GM21717 (cell line): ENCODE measurements at regions not wholly inside any gene's neighbourhood (a gene's known extent, or its start where the extent isn't known, plus 50 kb on each side); places are given as distances from the start of the nearest gene placed in this dataset.

ENCODE experiments used
- ATAC-seq: cut with Tn5 transposase; IDR thresholded peaks from one replicate; pipeline ENCODE4 v1.9.1; 2021; ENCODE audit warnings: mild to moderate bottlenecking, moderate library complexity; ENCODE audit not compliant: unreplicated experiment

DNA sequence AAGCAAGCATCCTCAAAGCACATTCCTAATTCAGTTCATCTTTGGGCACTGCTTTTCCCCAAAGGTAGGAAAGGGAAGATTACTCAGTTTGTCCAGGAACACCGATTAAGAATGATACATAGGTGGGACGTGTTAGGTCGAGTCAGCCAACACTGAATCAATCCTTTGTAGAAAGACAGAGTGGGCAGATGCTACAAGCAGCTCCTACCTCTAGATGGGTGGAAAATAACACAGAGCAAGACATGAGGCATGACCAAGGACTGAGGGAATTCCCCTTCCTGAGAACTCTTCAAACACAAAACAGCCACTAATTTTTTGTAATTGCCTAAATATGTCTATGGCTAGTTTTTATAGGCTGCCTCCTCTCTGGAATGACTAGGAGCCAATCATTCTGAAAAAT, 331.7 kb downstream of the HNRNPD start:
- ATAC-seq: no peak

DNA sequence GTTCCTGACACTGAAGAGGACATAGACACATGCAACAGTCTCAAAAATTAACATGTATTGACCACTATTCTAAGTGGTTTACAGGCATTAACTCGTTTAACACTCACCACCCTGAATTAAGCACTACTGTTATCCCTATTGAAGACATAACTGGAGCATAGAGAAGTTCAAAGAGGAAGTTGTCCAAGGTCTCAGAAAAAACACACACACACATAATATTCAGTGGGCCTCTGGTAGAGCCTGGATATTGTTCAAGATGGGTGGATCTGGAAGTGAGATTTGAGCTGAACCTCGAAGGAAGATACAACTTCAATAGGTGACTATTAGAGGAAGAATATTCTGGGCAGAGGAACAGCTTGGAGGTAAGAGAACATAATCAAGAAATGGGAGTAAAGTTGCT, 334.9 kb downstream of the HNRNPD start:
- no peak for ATAC-seq

DNA sequence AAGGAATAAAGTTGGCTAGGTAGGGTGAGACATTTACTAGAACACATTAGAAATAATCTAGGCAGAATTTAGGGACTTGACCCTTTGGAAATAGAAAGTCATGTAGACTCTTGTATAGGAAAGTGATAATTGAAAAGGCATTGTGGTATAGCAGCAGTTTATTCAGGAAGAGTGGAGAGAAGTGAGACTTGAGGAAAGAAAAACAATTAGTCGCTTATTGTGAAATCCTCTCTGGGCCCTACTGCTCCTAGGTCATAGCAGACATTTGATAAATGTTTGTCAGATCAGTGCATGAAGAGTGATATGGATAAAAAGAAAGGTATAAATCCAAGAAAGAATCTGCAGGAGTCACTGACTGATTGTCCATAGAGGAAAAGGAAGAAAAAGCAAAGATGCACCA, 337.6 kb downstream of the HNRNPD start:
- no peak for ATAC-seq

DNA sequence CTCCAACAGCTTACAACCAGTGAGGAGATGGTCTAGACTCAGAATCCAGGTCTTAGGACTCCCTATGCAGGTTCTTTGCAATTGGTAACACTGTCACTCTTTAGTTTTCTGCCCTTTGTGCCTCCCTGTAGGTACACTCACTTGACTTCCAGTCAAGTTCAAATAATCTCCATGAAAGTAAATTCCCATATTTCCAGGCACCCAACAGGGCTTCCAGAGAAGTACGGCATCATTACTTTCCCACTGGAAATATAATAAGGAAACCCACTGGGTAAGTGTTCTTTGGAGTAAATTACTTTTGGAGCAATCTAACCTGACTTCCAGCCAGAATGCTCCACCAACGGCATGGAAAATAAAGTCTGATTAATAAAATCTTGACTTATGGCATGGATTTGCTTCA, 338.9 kb downstream of the HNRNPD start:
- no peak for ATAC-seq

DNA sequence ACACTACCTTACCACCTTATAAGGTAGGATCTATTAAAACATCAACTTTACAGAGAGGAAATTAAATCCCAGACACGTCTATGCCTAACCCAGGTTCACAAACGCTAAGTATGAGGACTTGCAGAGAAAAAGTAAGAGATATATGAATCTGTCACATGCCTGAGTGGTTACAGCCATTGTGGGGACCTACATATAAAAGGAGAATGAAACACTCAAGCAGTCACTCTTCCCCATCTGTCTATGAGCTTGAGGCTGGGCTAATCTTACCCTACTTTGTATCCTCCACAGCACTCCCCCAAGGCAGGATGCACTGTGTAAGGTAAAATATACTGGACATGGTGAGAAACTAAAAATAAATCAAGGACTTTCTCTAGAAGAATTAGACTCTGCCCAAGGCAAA, 339.9 kb downstream of the HNRNPD start:
- no peak for ATAC-seq

DNA sequence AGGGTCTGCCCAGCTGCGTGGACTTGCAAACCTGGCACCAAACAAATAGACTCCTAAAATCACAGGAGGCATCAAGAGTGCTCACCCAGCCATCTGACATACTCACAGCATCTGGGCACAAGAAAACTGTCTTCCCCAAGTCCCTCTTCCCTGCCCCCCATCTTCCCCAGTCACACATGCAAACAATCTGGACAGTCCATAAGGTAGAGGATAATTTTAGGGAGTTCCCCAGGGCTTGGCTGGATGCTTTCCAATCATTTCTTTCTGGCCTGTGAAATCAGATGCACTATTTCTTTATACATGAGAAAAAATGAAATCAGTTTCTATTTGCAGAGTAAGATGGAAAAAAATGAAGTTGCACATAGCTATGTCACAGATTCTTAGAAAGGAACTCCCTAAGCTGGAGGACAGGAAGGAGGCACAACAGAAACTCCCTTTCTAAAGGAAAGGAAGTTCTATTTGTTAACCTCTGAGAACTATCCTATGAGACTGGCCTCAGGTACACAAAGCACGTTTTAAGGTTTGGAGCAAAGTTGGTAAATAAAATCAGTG, 342.3 kb downstream of the HNRNPD start:
- ATAC-seq: no peak

DNA sequence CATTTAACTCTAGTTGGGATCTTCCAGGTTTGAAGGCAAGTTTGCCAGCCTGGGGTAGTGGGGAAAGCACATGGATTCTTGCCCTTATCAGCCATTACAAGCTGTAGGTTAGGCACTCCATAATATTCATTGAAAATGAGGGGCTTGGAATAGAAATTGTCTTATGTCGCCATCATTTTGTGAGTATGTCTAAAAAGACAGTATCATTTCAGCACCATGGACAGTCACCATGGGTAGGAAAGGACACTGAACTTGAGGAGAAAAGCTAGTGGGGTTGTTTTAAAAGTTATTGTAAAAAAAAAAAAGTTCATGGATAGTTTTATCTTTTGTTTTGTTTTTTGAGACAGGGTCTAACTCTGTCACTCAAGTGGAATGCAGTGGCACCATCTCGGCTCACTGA, 356.1 kb downstream of the HNRNPD start:
- no peak for ATAC-seq

DNA sequence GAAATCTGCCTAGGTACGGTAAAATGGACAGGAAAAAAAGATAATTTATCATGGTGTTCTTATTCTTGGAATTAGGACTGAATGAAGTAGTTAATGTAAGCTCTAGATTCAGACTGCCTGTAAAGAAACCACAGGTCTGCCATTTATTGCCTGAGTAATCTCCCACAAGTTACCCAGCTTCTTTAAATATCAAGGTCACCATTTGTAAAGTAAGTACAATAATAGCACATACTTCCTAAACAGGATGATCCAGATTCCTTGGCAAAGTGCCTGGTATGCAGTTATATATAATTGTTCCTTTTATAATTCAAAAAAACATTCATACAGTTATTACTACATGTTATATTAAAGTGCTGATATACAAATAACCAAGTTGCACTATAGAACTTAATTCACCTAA, 368.6 kb downstream of the HNRNPD start:
- no peak for ATAC-seq

DNA sequence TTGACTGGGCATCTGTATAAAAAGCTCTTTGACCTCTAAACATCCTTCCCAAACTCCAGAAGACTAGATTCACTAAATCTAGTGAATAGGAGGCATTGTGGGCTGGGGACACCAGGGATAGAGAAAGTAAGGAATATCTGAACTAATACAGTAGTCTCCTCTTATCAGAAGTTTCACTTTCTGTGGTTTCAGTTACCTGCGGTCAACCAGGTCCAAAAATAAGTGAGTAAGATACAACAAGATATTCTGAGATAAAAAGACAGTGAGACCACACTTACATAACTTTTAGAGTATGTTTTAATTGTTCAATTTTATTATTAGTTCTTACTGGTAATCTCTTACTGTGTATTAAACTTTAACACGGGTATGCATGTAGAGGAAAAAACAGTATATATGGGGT, 376.5 kb downstream of the HNRNPD start:
- no peak for ATAC-seq

DNA sequence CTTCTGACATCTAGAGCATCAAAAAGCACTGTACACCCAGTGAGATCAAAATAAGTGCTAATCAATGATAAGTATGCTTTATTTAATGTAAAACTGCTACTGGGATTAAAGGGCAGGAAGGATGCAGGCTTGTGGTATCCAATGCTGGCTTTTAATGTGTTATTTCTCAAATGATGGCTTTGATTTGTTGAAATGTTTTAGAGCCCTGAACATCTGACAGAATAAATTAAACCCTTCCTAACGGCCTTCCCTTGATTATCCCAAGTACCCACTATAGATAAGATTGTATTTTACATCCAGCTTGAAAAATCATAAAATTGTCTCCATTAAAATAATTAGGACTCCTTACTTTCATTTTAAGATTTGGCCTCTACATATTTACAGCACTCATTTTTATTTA, 382.9 kb downstream of the HNRNPD start:
- ATAC-seq: no peak

DNA sequence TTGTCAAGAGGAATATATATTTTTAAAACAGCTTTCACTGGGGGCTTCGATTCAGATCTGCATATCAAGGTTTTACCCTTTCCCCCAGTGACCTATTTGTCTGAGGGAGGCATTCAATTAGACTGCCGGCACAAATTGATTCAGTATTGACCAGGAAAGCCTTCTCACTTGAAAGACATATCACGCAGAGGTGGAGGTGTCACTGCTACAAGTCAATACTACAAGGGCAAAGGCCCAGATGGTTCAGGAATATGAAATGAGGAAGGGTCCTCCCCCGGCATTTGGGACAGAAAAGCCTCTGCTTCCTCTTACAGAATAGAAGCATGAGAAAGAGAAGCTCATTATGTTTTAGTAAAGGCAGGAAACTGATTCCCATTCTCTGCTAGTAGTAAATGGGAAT, 383.6 kb downstream of the HNRNPD start:
- ATAC-seq: no peak

DNA sequence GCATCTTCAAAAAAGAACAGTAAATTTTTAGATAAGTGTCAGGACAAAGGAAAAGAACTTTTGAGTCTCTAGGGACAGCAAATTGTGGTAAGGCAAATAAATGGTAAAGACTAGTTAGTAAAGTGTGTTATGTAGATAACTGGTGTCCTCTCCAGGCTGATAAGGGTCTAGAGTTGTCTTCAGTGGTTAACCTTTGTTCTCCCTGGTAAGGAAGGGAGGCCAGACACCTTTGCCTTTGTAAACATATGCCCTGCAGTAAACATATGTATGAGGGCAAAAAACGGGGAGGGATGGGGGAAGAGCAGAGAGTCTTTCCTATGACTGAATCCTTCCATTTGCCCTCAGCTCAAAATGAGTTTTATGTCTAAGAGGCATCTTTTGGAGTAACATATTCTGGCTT, 384.6 kb downstream of the HNRNPD start:
- ATAC-seq: no peak

DNA sequence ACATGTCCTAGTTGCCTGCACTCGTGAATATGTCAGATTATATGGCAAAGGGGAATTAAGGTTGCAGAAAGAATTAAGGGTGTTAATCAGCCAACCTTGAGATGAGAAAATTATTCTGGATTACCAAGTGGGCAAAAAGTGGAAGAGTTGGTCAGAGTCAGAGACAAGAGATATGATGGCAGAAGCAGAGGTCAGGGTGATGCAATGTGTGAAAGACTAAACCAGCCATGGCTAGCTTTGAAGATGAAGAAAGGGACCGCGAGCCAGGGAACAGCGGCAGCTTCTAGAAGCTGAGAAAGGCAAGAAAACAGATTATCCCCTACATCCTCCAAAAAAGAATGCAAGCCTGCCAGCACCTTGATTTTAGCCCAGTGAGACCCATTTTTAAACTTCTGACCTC, 385.6 kb downstream of the HNRNPD start:
- no peak for ATAC-seq

DNA sequence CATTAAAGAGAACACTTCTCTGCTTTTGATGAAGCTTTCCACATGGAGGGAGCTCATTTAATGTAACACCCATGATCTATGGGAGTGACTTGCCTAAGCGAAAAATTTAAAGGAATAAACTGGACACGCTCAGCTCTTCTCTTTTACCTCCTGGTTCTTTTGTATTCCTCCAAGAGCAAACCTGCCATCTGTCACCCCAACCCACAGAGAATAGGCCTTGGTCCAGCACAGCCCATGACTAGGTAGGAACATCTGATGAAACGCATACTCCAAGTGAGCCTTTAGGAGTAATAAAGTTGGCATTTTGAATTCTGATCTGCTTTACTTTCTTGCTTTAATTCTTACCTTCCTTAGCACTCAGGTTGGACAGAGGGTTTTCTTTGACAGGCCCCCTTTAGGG, 389.0 kb downstream of the HNRNPD start:
- ATAC-seq: no peak

DNA sequence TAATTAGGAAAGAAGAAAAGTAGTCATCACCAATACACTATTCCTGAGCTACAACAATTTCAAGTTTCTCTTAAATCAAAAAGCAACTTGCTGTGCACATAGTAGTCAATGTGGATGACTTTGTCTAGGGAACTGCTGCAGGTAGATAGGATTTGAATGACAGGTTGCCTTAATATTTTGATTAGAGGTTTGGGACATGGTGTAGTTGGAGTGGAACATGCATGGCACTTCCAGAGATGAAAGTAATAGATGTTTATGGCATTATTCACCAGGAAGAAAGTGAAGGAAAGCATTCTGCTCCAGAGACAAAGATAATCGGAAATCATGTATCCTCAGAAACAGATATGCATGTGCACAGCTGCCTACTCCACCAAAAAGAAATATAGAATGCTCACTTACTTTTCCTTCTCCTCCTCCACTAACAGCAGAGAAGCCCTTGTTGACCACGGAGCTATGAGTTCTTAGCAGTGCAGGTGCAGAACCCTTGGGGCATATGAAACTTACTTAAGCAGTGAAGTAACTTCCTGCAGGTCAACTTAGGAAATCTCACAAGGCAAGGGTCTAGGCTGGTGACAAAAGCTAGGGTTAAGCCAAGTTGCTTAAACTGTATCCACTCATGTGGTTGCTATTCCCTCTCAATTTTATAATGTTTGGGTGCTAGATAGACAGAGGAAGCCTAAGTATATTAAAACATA, 390.8 kb downstream of the HNRNPD start:
- no peak for ATAC-seq

DNA sequence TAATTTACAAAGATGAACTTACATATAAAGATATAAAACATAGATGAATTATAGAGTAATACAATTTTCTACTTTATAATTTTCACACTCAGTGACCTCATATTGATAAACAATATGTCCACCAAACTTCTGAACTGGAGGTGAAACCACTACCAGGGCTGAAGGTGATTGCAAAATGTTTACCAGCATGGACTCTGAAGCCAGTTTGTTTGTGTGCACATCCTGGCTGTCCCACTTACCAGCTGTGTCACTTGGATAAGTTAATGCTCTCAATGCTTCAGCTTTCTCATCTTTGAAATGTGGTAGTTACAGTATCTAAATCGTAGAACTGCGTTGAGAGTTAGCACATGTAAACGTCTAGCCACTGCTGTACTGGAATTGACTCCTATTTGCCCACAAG, 392.6 kb downstream of the HNRNPD start:
- no peak for ATAC-seq

DNA sequence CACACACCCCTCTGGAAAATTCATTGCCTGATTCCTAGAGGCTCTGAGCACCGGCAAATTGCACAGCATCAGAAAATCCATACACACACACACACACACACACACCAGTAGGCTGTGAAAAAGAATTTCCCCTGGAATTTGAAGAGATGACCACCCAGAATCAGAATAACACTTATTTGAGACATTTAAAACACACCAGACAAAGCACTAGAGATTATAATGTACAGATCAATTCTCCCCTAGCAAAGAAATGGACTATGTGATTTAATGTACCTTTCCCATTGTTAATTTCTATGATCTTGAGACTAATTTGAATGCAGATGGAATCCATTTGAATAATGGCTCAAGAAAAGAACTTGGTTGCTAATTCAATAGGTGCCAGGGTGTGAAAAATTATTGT, 399.3 kb downstream of the HNRNPD start:
- no peak for ATAC-seq

DNA sequence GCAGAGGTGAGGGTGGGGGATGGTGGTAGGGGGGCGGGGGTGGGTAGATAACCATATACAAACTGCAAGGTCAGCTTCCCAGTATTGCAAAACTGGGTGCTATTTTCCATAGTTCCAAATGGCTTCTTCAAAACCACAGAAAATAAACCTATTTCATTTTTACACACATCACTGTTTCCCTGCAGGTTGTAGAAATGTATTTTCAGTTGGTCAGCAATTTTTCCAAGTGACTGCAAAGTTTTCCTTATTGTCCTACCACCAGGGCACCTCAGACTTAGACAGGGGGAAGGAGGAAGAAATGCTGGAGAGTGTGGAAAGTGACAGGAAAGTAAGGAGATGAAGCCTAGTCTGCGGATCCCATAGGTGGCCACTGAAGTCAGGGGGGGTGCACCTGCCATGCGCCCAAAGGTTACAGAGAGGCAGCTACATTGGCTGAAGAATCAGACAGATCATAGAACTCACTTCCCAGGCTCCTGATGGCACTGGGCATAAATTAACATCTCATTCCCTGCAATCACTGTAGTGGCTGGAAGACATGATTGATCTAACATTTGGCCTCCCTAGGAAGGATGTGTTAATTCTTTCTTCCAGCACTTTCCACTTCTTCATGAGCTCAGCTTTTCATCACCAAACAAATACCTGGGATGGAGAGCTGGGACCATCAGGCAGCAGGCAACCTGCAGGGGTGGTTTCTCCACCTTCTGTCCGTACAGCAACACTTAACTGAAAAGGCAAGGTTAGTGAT, 402.0 kb downstream of the HNRNPD start:
- ATAC-seq: no peak

DNA sequence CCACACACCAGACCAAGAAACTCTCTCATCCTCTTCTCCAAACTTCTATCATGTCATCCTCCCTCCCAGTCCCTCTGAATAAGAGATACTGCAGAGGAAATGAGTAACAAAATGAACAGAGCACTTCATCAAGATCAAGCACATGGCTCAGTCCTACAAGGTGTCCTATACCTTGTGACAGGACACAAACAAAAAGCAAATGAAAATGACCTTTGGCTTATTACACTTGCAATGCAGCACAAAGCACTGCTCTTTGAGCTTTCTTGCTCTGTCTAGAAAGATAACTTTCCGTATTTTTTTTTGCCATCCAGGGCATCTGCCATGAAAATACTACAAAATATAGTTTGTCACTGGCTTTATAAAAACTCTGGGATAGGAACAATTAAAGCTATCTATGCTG, 402.7 kb downstream of the HNRNPD start:
- no peak for ATAC-seq

DNA sequence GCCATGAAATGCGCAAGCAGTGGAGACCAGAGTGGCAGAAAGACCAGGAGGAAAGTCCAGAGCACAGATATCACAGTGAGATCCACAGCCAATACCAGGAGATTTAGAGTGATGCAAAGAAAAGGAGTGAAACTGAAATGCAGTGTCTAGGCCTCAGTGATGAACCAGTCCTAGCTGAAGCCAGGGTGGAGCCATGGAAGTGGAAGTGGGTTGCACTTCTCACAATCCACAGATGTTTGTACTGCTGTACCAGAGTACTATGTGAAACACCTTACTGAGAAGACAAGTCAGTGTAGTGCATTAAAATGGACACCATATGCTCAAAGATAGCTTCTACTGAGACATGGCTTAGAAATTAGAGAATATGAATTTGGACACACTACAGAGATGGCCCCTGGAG, 403.3 kb downstream of the HNRNPD start:
- ATAC-seq: no peak

DNA sequence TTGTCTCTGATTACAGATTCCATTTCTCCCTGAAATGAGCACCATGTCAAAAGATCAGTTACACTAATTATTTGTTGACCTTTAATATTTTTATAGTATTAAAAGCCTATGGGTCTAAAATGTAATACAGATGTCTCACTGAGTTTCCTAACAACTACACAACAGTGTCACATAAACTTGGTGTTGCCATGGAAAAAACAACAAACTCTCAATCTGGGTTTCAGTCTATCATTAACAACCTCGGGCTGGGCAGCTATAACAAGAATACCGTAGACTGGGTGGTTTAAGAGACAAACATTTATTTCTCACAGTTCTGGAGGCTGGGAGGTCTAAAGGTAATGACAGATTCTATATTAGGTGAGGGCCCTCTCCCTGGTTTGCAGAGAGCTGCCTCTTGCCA, 407.1 kb downstream of the HNRNPD start:
- no peak for ATAC-seq

DNA sequence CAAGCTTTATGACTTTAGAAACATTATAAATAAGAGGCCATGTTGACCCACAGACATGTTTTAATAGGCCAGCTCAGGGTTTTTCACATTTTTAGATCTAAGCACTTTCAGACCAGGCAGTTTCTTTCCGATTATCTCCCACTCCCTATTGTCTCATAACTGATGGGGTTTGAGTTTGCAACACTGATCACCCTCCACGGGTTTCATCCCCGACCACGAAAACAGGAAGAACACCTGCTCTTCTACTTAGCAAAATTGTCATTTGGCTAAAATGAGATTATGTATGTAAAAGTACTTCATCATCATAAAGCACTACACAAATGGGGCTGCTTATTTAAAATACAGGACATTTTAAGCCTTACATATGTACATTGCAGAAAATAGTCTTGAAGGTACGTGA, 407.9 kb downstream of the HNRNPD start:
- no peak for ATAC-seq

DNA sequence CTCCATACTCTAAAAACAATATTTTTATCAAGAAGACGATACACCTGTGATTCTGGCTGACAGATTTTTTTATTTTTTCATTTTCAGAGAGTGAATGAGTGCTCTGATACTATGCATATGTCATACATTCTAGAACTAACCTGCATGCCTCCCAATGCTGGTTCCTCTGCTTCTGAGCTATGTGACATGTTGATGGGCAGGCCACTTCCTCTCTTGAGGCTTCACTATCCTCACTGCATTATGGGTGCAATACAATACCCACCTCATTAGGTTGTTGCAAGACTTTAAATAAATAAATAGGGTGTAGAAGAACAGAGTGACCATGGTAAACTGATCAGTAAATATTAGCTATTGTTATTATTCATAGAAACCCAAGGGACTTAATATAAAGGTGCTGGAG, 408.3 kb downstream of the HNRNPD start:
- no peak for ATAC-seq
